ENCODE measurements at regions not wholly inside any gene's neighbourhood (a gene's known extent, or its start where the extent isn't known, plus 50 kb on each side); places are given as distances from the start of the nearest gene placed in this dataset.
"Not testable (repeated sequence)": the region's sequence is repeated elsewhere in the genome, so short reads cannot be mapped to it uniquely, and the experiment has no call there.

DNA sequence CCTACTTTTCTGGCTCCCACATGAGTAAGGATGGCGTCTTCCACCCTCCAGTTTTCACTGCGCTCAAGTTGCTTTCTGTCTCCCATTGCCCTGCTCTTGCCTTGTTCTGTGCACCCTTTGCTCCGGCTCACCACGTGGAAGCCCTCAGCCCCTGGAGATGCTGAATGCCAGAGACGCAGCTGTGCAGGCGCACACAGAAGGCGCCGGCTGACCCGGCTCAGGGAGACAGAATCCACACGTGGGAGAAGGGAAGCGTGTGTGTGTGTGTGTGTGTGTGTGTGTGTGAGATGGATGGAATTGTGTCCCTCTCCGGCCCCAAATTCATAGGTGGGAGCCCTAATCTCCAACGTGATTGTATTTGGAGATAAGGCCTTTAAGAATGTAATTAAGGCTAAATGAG, 118.2 kb upstream of the ERRFI1 start:
- DNase-seq (ENCODE audit: low spot score): no peak

DNA sequence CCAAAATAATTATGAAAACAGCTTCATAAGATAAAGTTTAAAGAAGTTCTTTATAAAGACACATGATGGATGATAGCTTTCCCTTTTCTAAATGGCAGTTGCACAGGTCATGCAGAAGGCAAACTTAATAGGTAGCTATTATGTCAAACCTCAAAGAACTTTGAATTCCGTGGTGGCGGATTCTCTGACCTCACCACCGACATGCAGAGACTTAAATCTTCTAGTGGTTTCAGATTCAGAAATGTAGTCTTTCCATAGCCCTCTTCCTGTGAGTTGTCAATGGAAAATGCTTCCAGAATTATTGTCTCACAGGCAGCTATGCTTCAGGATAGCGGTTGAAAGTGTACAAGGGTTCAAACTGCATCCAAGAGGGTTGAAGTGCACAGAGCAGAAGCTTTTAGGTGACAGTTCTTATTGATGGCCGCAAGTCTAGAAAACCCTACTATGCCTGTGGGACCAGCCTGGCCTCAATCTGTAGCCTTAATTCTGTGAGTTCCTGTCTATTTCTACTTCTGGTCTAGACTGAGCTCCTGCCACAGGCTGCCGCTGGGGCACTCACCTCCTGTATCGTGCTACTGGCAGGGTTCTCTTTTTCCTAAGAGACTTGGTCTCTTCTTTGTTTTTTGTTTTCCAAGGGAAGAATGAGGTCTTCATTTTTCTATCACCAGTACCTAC, 117.0 kb upstream of the ERRFI1 start:
- DNase-seq (ENCODE audit: low spot score): no peak

DNA sequence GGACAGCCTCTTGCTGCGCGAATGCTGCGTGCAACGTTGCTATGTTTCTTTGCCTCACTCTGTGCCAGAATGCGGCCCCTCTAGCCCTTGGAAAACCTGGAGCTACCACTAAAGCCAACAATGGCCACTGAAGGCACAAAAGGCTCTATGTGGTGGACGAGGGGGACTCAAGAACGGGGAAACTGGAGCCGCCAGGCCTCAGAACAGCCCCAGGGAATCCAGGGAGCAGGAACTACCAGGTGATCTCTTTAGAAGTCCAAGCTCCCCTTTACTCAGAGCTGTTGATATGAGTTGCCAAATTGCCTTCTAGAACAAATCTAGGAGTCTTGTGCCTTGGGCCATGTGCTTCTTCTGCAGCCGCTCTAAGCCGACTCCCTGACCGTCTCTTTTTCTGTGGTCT, 113.8 kb upstream of the ERRFI1 start:
- no peak for DNase-seq (ENCODE audit: low spot score)

DNA sequence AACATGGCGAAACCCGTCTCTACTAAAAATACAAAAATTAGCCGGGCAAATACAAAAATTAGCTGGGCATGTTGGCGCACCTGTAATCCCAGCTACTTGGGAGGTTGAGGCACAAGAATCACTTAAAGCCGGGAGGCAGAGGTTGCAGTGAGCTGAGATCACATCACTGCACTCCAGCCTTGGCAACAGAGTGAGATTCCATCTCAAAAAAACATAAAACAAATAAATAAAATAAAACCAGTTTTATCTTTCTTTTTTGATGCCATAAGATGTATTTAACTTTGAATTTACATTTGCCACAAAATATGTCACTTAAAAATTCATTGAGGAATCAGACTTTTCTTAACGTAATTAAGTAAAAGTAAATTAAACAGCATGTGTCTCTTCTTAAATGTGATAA, 113.3 kb upstream of the ERRFI1 start:
- no peak for DNase-seq (ENCODE audit: low spot score)

DNA sequence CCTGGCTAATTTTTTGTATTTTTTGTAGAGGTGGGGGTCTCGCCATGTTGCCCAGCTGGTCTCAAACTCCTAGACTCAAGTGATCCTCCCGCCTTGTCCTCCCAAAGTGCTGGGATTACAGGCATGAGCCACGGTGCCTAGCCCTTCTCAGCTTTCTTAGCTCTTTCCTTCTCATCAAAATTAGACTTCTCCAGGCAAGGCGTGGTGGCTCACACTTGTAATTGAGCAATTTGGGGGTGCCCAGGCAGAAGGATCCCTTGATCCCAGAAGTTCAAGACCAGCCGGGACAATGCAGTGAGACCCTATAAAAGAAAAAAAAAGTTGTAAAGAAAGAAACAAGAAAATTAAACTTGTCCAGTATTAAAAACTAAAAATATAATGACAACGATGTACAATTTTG, 112.6 kb upstream of the ERRFI1 start:
- no peak for DNase-seq (ENCODE audit: low spot score)

DNA sequence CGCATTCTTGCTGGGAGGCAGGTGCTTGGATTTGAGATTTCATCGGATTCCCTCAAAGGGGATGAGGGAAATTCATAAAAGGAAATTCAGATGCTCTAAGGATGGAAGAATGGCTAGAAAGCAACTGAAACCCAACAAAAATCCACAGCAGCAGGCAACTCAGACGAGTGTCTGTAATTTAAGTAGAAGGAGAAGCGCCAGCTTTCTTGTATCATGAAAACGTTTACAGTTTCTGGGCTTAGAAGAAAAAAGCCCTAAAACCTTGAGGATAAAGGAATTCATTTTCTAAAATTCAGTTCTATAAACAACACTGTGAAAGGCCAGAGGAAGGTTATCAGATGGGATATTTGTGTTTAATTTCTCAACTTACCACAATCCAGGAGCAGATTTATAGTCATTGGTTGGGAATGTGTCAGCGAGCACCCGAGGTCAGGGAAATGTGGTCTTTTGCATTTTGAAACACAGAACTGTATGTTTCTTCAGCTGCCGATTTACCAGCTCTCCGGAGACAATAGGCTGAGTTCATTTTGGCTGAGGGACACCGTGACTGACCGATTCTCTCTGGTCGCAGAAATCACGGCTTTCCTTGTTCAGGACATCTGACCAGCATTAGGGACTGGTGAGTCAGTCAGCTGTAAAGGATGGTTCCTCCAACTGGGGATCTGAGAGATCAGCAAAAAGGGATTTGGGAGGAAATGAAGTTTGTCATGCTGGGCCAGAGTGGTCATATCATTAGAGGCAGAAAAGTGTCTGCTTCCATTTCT, 111.6 kb upstream of the ERRFI1 start:
- peak; percentile 26 for DNase-seq (ENCODE audit: low spot score)

DNA sequence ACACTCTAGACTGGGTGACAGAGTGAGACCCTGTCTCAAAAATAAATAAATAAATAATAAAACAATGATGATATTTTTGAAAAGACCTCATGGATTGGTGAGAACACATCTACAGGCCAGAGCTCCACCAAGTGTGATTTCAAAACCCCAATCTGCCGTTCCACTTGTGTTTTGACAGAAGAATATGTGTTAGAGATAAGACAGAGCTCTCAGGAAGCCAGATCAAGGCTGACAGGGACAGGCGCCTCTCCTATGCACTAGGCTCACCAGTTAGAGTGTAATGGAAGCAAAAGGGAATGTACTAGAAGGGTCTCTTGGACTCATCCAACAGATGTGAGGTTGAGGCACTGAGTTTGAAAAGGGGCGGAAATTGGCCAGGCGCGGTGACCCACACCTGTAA, 110.7 kb upstream of the ERRFI1 start:
- DNase-seq (ENCODE audit: low spot score): no peak

DNA sequence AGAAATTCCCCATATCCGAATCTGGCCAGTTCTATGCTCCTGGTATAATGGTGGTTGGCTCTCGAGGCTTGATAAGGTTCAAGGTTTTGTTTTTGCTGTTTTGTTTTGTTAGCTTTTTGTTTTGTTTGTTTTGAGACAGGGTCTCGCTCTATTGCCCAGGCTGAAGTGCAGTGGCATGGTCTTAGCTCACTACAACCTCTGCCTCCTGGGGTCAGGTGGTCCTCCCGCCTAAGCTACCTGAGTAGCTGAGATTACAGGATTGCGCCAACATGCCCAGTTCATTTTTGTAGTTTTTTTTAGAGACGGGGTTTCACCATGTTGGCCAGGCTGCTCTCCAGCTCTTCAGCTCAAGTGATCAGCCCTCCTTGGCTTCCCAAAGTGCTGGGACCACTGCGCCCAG, 109.1 kb upstream of the ERRFI1 start:
- DNase-seq (ENCODE audit: low spot score): no peak

DNA sequence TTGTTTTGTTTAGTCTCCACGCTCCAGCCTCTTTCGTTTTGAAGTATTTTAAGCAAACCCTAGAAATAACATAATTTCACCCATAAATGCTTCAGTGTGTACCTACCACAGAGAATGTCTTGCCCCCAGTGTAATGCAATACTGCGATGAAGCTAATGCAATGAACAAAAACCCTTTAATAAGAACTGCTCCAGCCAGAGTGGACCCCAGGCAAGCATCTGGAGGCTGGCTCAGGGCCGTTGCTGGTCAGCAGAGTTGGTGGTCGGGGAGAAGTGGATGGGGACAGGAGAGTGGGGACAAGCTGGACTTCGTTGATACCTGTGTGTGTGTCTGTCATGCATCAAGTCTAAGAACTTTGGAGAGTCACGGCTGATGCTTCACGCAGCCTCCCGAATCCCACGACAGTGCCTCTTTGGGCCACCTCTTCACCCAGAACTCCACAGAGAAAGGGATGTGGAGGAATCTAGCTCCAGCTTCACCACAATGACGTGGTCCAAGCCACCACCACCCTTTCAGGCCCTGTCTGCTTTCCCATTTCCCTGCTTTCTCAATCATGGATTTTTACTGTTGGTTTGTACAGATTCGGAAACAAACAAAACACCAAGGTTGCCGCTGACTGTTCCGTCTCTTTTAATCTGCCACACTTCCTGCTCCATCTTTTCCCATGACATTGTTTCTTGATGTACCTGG, 108.6 kb upstream of the ERRFI1 start:
- no peak for DNase-seq (ENCODE audit: low spot score)

DNA sequence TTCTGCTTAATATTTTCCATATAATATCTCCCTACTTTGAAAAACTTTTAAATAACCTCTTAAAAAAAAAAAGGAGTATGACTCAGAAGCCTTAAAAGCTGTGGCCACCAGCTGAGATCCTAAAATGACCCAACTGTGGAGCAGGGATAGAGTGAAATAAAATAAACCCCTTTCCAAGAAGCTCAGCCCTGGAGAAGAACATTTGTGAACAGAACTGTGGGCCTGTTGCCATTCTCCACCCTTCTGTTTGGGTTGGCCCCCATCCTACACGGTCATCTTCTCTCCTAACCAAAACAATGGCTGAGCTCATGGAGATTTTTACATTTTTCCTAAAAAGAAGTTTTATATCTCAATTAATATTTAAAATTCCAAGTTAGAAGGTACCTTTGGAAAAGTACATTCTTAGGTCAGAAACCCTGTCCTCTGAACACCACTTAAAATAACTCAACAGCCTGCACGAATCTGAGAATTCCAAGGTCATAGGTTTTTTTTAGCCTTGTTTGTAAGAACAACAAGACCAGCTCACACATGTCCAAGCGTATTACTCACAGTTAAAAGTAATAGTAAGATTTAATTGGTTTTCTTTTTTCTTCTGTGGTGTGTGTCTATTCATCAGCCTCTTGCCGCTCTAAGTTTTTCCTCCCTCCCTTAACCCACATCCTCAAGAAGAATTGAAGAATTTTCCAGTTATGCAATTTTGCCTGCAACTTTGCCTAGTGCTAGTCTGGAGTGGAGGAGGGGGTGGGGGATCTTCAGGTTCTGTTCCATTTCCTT, 107.7 kb upstream of the ERRFI1 start:
- DNase-seq (ENCODE audit: low spot score): no peak

DNA sequence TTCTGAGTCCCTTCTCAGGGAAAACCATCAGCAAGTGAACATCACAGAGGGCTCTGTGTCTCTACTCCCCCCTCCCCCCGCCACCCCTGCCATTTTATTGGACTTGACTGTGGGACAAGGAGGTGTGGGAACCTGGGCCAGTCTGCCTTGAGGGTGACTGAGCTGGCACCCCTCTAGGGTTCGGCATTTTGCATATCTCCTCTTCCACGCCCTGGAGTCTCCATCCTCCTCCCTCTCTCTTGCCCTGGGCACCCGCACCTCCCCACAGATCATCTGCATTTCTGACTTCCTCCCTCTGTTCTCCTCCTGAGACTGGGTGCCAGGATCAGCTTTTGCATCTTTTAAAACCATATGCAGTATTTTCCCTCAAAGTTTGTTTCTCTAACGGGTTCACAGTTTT, 107.1 kb upstream of the ERRFI1 start:
- DNase-seq (ENCODE audit: low spot score): no peak

DNA sequence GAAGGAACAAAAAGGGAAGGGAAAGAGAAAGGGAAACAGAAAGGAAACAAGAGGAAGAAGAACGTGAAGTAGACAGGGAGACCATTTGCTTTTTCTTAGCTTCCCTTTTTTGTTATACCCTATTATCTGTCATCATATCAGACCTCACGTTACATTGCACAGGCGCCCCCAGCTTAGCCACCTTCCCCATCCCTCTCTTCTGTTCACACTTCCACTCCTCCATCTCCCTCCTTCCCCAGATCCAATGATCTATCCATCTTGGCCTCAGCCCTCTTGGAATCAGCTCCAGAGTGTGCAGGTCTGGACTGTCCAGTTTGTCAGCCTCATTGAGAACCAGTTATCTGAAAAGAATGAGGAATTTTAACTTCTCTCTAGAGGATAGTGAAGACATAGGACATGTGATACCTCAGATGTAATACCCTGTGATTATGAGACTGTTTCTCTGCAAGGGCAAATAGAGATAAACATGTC, 101.1 kb upstream of the ERRFI1 start:
- no peak for DNase-seq (ENCODE audit: low spot score)

DNA sequence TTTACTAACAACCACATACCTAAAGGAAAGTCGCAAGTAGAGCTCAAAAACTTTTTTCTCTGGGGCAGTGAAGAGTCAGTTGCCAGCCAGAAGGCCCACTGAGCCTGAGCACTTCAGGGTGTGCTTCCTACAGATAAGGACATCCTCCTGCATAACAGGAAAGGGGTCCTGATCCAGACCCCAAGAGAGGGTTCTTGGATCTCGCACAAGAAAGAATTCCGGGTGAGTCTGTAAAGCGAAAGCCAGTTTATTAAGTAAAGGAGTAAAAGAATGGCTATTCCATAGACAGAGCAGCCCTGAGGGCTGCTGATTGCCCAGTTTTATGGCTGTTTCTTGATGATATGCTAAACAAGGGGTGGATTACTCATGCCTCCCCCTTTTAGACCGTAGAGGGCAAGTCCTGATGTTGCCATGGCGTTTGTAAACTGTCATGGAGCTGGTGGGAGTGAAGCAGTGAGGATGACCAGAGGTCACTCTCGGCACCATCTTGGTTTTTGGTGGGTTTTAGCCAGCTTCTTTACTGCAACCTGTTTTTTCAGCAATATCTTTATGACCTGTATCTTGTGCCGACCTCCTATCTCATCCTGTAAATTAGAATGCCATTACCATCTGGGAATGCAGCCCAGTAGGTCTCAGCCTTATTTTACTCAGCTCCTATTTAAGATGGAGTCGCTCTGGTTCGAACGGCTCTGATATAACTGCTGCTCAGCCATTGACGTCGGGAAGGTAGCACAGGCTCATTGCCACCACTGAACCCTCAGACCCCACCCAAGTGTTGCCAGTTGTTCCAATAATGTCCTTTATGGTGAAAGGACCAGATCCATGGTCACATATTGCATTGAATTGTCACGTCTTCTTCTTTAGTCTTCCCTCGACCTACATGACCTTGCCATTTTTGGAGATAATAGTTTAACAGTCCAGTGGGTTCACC, 96.6 kb upstream of the ERRFI1 start:
- DNase-seq (ENCODE audit: low spot score): peak; percentile 52

DNA sequence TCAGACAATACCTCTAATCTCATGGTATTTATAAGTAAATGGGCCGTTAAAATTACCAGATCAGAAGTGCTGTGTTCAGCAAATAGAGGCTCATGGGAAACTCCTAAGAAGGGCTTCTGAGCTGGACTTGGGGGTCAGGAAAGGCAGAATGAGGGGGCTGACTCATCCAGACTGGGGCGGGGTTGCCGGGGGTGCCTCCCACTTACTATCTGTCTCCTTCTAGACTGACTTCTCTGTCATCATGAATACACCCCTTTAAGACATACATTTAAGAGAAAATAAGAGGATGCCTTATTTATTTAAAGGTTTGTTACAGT, 96.0 kb upstream of the ERRFI1 start:
- no peak for DNase-seq (ENCODE audit: low spot score)

DNA sequence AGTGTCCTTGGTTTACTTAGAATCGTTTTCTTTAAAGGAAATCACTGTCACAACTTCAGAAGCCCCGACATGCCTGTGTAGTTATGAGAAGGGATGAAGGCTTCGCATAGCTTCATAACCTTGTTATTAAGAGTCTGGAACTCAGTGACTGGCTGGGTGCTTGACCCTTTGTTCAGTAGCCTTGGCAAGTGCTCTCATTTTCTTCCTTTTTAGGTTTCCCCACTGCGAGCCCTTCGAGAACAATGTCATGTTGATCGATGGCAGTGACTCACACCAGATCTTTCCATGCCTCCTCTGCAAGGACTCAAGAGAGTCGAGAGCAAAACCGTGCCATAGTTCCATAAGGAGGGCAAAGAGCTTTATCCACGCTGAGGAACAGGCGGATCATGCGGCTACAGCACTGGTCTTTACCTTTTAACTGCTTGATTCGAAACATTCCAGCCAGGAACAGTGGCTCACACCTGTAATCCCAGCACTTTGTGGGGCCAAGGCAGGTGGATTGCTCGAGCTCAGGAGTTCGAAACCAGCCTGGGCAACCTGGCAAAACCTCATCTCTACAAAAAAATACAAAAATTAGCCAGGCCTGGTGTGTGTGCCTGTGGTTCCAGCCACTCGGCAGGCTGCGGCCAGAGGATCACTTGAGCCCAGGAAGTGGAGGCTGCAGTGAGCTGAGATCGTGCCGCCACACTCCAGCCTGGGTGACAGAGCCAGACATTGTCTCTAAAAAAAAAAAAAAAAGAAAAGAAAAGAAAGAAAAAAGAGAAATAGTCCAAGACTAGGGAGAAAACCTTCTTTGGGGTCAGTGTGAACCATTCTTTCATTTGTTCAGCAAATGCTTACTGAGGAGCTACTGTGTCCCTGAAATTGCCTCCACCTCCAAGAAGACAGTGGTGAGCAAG, 95.4 kb upstream of the ERRFI1 start:
- peak; percentile 94 for DNase-seq (ENCODE audit: low spot score)

DNA sequence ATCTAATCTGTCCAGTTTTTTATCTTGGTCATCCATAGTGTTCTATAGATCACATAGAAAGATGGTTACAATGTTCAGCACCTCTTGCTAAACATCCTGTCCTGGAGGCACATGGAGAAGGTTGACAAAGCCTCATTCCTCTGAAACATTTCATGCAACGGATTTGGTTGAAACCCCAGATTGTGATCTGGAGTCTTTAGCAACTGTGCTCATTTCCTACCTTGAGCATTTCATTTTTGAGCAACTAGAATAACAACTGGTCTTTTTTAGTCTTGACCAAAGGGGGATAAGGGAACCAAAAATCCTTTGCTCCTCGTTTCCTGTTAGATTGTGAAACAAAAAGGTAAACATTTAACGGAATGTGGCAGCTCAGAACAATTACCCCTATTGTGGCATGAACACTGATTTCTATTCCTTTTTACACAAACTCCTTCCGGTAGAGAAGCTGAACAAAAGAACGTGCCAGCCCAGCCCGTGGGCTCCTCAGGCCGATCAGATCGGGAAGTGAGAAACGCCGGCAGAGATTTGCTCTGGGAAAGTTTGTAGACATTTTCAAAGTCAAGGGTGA, 94.7 kb upstream of the ERRFI1 start:
- DNase-seq (ENCODE audit: low spot score): peak; percentile 91

DNA sequence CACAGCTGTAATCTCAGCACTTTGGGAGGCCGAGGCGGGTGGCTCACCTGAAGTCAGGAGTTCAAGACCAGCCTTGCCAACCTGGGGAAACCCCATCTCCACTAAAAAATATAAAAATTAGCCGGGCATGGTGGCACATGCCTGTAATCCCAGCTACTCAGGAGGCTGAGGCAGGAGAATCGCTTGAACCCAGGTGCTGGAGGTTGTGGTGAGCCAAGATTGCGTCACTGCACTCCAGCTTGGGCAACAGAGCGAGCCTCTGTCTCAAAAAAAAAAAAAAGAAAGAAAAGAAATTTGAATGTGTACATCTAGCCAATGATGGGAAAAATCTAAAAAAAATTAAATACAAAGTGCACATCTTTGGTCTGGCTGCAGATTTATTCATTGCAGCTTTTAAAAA, 92.6 kb upstream of the ERRFI1 start:
- DNase-seq (ENCODE audit: low spot score): not testable (repeated sequence)

DNA sequence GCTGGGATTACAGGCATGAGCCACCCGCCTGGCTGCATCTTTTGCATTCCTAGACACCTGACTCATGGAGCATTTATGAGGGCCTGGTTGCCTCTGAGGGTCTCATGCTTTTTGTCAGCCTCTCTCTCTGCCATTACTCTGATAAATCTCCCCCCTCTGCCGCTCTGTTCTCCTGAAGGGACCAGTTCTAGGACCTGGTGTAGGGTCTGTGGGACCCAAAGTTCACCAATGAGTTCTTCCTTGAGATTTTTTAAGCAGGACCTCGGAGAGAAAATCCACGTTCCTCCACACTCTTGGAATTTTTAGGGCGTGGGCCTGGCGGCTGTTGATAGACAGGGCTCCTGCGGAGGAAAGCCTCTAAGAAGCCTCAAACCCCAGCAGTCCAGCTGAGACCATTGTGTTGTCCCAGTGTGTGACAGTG, 91.9 kb upstream of the ERRFI1 start:
- no peak for DNase-seq (ENCODE audit: low spot score)

DNA sequence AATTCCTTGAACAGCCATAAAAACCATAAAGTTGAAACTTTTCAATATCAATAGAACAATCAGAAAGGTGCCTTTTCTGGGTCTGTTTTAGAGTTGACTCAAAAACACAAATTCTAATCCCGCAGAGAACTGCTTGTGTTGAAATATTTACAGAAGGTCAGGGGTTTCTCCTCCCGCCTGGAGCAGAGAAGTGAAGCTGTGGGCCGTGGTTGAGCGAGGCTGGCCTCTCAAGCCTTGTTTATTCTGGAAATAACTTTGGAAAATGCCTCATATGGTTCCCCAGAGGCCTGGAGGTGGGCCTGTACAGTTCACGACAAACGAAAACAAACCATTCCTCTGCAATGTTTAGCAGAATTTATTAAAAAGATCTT, 90.8 kb upstream of the ERRFI1 start:
- no peak for DNase-seq (ENCODE audit: low spot score)

DNA sequence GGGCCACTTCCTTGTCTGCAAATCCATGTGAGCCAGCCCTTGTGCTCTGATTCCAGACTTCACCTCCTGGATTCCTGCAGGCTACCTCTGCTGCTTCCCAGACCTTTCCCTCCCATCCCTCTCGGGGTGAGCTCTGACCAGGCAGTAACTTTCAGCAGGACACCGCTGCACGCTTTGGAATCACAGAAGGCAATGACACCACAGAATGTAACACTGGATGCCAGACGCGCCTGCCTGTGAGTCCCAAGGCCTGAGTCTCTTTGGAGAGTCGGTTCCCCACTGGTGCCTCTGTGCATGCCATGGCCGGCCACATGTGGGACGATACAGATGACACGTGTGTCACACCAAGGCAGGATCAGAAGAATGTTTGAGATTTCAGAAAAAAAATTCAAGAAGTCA, 89.7 kb upstream of the ERRFI1 start:
- no peak for DNase-seq (ENCODE audit: low spot score)

Measured in HT-29 (cell line).